ENCODE measurements at regions not wholly inside any gene's neighbourhood (a gene's known extent, or its start where the extent isn't known, plus 50 kb on each side); places are given as distances from the start of the nearest gene placed in this dataset.

GRCh38 chr10:44056967-44057805 is 327.7 kb downstream of the CXCL12 start:
- DNase-seq (ENCODE audit: low spot score), result no peak

- no peak for DNase-seq (ENCODE audit: low spot score)
Observed at GRCh38 chr10:44056206-44056605, 328.7 kb downstream of the CXCL12 start.

GRCh38 chr10:44054046-44054445 is 330.9 kb downstream of the CXCL12 start:
- no peak for DNase-seq (ENCODE audit: low spot score)

GRCh38 chr10:44053391-44053790 is 331.5 kb downstream of the CXCL12 start:
- DNase-seq (ENCODE audit: low spot score), result no peak

GRCh38 chr10:44051584-44052385 is 333.1 kb downstream of the CXCL12 start:
- no peak for DNase-seq (ENCODE audit: low spot score)

- DNase-seq (ENCODE audit: low spot score), result no peak
Observed at GRCh38 chr10:44051091-44051490, 333.8 kb downstream of the CXCL12 start.

- no peak for DNase-seq (ENCODE audit: low spot score)
Observed at GRCh38 chr10:44049301-44050015, 335.4 kb downstream of the CXCL12 start.

GRCh38 chr10:44047361-44047760 is 337.5 kb downstream of the CXCL12 start:
- DNase-seq (ENCODE audit: low spot score), result no peak

- DNase-seq (ENCODE audit: low spot score), result no peak
Observed at GRCh38 chr10:44046605-44047004, 338.3 kb downstream of the CXCL12 start.

GRCh38 chr10:44045020-44045419 is 339.9 kb downstream of the CXCL12 start:
- no peak for DNase-seq (ENCODE audit: low spot score)

- DNase-seq (ENCODE audit: low spot score), result no peak
Observed at GRCh38 chr10:44044549-44044948, 340.3 kb downstream of the CXCL12 start.

- DNase-seq (ENCODE audit: low spot score), result no peak
Observed at GRCh38 chr10:44043646-44044375, 341.1 kb downstream of the CXCL12 start.

- DNase-seq (ENCODE audit: low spot score), result no peak
Observed at GRCh38 chr10:44042926-44043602, 341.8 kb downstream of the CXCL12 start.

- DNase-seq (ENCODE audit: low spot score), result no peak
Observed at GRCh38 chr10:44042075-44042770, 342.7 kb downstream of the CXCL12 start.

- DNase-seq (ENCODE audit: low spot score), result no peak
Observed at GRCh38 chr10:44039599-44039998, 345.3 kb downstream of the CXCL12 start.

- DNase-seq (ENCODE audit: low spot score), result no peak
Observed at GRCh38 chr10:44036425-44036824, 348.5 kb downstream of the CXCL12 start.

- no peak for DNase-seq (ENCODE audit: low spot score)
Observed at GRCh38 chr10:44035474-44036197, 349.3 kb downstream of the CXCL12 start.

- no peak for DNase-seq (ENCODE audit: low spot score)
Observed at GRCh38 chr10:44034946-44035345, 350.0 kb downstream of the CXCL12 start.

- no peak for DNase-seq (ENCODE audit: low spot score)
Observed at GRCh38 chr10:44033008-44033407, 351.9 kb downstream of the CXCL12 start.

- DNase-seq (ENCODE audit: low spot score), result no peak
Observed at GRCh38 chr10:44032216-44032615, 352.7 kb downstream of the CXCL12 start.

Measured in iPS-NIHi11 (cell line).